NK-92 (cell line): ENCODE measurements at regions not wholly inside any gene's neighbourhood (a gene's known extent, or its start where the extent isn't known, plus 50 kb on each side); places are given as distances from the start of the nearest gene placed in this dataset.
"Not testable (repeated sequence)": the region's sequence is repeated elsewhere in the genome, so short reads cannot be mapped to it uniquely, and the experiment has no call there.

Experiments
- DNase-seq: peaks from one replicate; lab custom pipeline; 2025; ENCODE audit not compliant: unreplicated experiment; lab: John Stamatoyannopoulos, UW

DNA sequence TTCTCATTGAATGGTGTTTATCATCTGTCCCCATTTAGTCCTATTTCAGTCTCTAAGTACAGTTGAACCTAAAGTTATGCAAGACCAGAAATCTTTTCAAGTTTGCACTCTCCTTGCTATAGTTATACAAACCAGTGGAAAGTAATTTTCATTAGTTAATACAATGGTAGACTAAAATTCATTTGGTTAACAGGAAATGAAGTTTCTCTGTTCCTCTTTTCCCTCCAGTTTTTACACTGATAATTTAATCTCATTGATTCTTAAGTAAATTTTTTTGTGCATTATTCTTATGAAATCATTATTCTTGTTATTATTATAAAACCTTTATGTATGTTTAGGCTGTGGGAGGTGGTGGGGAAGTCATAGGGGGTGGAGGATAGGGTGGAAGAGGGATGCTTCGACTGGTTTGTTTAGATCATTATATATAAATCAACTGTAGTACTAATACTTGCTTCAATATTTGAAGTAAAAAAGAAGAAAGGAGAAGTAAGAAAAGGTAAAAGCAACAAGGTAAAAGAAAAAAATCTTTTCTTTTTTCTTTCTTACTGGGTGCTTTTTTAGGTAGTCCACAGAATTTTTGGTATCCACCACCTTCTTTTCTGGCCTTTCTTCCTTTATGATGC, 104.1 kb downstream of the GPR85 start:
- no peak for DNase-seq

DNA sequence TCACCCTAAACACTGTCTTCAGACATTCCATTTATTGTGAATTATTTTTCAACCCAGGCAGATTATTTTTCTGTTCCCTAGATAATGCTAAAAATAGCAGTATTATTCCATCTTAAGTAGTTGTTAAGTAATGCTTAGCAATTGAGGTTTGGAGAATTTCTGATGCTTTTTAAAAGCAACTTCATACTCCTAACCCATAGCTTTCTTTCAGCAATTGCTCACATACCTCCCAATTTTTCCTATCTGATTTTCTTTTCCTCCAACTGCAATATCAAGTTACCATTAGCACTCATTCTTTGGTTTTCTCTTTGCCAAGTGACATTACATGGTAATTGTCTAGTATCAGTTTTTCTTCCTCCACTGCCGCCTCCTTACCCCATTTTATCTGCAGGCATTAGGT, 104.7 kb downstream of the GPR85 start:
- no peak for DNase-seq

DNA sequence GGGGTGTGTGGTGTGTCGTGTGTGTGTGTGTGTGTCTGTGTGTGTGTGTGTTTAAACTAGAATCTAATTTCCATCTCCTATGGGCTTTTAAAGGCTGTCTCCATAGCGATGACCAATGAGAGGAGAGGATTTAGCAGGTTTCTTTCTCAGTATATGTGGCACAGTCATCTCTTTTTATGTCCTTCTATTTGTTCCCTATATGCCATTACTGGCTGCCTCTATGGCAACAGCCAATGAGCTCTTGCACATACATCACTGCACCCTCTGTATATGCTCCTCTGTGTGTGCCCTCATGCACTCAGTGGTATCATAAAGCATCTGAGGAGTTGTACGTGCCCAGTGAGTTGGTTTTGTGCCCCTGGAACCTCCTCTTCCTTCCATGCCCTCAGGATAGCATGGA, 107.6 kb downstream of the GPR85 start:
- not testable (repeated sequence) for DNase-seq

DNA sequence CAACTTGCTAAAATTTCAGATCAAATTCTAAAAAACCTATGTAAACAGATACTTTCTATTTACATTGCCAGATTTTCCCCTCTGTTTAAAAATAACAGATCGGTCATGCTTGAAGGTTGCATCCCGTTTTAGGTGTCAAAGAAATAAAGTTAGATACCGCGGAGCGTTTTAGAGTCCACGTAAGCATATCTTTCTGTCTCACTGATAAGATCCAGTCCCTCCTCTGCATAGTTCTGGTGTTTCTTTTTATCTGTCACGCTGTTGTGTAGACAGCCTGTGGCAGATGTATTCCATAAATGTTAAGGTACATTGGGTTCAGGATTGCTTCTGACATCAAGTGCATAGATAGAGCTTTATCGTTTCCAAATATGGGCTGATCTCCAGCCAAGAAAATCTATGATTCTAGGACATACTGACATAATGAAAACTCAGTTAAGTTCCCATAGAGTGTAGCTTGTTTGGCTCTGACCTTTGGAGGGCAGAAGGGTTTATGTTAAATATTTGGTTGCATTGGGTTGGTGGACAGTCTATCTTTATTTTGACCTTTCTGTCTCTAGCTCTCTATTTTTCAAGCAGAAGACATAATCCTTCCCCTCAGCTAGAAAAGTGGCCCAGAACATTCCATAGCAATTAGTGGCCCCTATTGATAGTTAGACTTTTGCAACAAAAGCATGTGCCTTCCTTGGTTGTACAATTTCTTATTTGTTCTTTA, 109.2 kb downstream of the GPR85 start:
- DNase-seq = not testable (repeated sequence)

DNA sequence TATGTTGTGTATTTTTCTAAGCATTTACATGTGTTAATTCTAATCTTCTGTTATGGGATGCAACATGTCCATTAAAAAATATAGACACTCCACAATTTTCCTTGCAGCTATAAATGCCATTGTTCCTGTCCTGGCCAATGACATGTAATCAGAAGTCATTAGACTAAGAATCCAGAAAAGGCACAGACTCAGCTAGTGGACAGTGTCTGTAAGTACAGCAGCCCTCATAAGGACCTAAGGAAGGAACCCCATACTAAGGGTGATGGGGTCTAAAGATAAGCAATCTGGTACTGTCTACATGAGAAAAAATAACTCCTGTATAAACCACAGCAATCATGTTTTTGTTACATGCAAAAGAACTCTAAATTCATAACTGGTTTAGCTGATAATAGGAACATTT, 115.9 kb downstream of the GPR85 start:
- no peak for DNase-seq

DNA sequence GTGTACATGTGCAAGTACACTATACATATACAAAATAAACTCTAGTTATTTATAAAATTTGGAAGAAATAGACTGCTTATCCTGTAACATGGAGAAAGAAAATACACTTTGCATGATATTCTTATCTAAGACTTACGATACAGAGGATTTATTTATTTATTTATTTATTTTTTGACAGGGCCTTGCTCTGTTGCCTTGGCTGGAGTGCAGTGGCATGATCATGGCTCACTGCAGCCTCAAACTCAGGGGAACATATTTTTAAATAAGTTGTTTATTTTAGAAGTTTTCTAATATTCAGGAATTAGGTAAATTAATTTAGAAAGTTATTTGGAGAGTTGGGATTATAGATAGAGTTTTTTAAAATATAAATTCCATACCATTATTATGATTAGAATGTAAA, 116.7 kb downstream of the GPR85 start:
- DNase-seq = no peak

DNA sequence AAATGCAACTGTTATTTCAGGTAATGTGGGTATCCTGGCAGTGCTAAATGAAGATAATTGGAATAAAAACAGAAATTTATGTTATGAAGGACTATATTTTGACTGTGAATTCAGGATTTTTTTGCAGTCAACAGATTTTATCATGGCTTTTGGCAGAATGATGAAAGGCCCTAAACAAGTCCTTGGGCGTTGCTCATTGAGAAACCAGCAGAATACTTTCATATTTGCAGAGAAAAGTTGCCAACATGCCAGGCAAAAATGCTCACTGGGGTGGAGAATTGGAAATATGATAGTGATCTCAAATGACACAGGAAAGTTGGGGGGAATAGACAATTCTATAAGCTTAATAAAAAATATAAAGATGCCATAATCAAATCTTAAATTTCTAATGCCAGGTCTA, 121.1 kb downstream of the GPR85 start:
- no peak for DNase-seq

DNA sequence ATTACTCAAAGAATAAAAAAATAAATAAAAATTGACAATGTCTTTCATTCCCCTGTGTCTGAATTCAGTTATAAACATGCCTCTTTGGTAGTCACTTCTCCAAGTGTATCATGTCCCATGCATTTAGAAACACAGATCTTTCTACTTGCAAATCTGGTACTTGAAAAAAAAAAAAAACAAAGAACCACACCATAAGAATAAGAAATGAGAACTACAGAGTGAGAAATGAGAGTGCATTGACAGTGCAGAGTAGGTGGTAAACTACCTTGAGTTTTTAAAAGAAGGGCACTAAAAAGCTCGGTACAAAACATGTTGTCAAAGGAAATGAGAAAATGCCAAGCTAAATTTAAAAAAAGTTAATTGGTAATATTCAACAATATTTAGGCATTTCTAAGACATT, 123.0 kb downstream of the GPR85 start:
- no peak for DNase-seq

DNA sequence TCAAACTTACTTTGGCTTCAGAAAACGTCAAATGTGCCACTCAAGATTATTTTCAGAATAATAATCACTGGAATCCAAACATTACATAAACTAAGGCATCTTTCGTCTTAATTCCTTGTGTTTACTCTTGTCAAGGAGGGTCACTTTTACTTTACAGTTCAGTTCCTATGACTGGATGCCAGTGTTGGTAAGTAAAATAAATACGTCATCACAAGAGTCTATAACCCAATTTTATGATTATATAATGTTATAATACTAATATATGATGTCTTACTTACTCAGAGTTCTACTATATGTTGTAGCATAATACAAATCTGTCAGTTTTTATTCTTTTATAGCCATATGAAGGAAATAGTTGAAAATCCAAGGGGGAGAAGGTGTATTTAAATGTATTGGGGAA, 123.8 kb downstream of the GPR85 start:
- DNase-seq = no peak

DNA sequence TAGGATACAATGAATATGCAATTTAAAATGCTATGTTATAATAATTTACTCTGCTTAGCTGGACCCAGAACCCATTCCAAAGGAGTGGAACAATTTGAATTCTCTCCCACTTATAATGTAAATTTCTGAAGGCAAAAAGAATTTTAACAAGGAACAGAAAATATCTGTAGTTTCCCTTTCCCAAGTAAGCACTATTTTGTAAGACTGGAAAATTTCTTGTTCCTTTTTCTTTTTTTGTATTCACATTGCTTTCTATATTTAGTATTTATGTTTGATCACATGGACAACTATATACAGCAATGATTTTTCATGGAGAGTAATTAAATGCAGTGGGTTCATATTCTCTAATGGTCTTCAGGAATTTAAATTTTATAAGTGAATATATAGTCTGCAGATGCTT, 127.4 kb downstream of the GPR85 start:
- no peak for DNase-seq

DNA sequence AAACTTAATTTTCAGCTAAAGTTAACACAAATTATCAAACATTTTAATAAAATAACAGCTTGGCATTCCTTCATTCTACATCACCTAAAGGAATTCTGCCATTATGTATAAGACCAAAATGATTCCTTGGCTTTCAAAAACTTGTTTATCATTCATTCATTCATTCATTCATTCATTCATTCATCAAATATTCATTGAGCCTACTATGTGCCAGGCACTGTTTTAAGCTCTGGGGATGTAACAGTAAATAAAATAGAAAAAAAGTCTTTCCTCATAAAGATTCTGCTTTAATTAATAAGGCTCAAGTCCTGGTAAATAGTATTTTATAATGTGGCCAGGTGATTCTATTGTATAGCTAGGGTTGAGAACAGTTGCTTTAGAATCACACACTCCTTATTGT, 127.9 kb downstream of the GPR85 start:
- DNase-seq = no peak

DNA sequence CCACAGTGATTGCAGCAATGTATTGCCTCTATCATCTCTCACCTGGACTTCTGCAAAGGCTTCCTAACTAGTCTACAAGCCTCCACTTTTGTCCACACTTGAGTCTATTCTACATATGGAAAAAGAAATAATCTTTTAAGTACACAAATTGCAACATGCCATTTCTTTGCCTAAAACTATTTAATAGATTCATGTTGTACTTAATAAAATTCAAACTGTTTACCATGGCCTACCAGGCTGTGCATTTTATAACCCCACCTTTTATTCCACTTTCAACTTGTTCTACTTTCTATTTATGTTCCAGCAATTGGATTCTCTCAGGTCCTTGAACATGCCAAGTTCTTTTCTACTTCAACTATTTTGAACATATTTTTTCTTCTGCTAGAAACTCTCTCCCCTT, 128.7 kb downstream of the GPR85 start:
- DNase-seq = no peak

DNA sequence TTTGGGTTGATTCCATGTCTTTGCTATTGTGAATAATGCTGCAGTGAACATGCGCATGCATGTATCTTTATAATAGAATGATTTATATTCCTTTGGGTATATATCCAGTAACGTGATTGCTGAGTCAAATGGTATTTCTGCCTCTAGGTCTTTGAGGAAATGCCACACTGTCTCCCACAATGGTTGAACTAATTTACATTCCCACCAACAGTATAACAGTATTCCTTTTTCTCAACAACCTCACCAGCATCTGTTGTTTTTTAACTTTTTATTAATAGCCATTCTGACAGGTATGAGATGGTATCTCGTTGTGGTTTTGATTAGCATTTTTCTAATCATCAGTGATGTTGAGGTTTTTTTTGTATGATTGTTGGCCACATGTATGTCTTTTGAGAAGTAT, 133.6 kb downstream of the GPR85 start:
- DNase-seq = not testable (repeated sequence)

DNA sequence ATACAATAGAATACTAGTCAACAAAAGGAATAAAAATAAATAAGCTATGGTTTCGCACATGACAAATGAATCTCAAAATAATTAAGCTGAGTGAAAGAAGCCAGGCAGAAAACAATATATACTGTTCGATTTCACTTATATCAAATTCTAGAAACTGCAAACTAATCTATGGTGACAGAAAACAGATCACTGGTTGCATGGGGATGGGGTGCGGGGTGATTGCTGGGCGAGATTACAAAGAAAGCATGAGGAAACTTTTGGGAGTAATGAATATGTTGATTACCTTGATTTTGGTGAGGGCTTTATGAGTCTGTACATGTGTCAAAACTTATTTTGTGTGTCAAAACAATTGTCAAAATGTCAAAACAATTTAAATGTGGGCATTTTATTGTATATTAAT, 135.6 kb downstream of the GPR85 start:
- no peak for DNase-seq

DNA sequence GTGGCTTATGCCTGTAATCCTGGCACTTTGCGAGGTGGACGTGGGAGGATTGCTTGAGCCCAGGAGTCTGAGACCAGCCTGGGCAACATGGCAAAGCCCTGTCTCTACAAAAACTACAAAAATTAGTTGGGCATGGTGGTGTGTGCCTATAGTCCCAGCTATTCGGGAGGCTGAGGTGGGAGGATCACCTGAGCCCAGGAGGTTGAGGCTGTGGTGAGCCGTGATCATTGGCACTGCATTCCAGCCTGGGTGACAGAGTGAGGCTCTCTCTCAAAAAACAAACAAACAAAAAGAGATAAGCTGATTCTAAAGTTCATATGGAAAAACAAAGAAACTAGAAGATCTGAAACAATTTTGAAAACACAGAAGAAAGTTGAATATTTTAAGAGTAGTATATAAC, 136.9 kb downstream of the GPR85 start:
- not testable (repeated sequence) for DNase-seq

DNA sequence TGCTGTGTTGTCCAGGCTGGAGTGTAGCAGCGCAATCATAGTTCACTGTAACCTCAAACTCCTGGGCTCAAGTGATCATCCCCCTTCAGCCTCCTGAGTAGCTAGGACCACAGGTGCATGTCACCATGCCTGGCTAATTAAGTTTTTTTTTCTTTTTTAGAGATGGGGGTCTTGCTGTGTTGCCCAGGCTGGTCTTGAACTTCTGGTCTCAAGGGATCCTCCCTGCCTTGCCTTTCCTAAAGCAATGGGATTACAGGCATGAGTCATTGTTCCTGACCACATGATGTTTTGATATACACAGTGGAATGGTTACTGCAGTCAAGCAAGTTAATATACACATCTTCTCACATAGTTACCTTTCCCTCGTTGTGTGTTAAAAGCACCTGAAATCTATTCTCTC, 140.3 kb downstream of the GPR85 start:
- no peak for DNase-seq

DNA sequence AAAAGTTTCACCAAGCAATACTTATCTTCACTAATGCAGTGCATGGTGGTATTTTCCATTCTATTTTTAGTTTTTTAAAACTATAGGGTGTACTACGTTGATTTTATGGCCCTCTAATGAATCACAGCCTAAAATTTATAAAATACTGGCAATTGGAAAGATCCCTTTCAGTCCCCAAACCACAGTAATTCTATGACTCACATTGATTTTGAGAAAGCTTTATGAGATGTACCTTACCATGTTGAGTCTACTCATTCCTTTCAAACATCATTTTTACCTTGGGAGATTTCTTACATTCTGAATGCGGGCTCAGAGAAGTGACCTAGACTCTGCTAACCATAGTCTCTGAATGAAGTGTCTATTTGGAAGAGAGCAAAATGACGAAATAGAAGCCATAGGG, 141.6 kb downstream of the GPR85 start:
- no peak for DNase-seq

DNA sequence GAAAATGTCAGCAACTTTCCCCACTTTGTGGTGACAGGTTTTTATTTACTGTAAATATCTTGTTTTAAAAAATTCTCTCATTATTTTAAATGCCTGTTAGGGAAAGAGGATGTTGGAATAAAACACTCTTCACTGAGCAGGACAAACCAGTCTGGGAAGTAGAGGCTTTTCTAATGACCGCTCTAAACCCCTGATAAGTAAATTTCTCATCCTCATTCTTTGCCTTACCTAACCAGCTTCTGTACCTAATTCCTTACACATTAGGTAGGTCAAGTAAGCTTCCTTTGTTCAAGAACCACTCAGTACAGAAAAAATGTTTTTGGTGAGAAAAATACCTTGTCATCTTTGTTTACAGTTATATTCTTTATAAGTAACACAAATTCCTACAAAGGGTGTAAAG, 143.6 kb downstream of the GPR85 start:
- no peak for DNase-seq

DNA sequence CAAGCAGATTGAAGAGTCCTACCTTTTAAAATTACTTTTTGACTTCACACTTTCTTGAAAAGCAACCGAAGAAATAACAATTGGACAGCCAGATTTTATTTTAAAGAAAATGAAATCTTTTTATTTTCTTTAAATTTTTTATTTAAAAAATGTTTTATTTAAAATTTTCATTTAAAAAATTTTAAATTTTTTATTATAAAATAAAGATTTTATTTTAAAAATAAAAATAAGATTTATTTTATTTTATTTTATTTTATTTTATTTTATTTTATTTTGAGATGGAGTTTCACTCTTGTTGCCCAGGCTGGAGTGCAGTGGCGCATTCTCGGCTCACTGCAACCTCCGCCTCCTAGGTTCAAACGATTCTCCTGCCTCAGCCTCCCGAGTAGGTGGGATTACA, 144.5 kb downstream of the GPR85 start:
- not testable (repeated sequence) for DNase-seq

DNA sequence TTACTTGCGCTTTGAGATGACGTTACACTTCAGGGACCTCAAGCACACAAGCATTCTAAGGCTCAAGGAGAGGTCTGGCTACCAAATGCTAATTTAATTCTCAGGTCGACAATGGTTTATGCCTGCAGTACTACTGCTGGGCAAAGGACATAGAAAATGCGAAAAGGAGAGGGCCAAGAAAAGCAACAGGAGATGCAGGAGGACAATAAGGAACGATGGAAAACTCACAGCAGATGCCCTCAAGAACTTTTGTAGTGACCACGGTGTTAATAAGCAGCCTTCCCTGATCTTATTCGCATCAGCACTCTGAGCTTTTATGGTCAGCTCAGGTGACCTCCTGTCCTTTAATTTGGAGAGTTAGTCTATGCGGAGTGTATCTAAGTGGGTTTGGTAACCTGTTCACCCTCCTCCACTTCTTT, 146.3 kb downstream of the GPR85 start:
- no peak for DNase-seq

DNA sequence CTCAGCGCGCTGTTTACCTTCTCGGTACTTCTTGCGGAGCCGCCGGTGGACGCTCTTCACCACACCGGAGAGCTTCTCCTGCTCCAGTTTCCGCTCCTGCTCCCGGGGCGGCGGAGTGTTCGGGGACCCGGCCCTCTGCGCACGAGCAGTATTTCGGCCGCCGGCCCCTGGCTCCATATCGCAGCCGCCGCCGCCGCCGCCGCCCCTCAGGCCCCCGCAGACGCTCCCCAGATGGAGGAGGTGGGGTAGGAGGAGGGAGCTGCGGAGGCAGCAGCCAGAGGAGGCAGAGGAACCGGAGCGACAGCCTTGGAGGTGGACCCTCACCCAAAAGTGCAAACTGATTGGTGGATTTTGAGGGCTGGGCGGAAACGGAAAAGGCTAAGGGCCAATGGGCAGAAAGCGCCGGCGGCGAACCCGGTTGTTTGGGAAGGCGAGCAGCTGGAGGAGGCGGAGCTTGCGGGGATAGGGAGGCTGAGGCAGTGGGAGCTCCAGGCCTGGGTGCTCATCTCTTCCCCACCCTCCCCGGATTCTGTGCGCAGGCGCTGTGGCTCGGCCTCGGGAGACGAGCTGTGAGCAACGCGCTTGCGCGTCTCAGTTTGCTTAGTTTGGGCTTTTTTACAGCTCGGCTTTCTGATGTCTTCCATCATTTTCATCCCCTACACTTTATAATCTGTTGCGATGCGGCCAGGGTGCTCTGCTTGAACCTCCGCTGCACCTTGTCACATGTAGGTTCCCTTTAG, 146.9 kb downstream of the GPR85 start:
- peak; percentile 97 for DNase-seq

DNA sequence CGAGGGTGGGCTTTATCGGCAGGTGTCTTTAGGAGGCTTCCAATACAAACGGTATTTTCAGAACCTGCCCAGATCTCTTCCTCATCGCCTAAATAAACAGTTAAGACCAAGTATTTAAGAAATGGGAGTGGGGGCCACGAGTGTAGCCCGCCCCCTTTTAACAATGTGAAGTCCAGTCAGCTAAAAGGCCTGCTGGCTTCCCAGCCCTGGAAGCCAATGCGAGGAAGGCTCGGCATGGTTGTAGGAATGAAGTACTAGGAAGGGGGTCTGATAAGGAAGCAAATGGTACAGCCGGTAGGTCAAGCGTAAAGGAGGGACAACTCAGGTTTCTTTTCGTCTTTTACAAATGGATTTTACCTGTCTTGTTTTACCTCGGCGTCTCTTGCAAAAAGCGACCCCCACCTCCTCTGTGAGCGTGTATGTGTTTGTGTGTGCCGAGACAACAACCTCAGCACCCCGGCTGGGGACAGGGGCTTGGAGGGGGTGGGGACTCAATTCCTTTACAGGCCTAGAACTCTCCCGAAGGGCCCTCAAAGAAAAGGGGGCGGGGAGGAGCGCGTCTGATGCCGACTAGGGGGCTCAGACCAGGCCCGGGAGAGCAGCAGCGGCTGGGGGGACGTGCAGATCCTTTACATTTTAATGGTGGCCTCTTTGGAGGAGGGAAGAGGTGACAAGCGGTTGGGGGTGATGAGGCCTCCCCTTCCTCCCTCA, 147.6 kb downstream of the GPR85 start:
- DNase-seq = no peak
